ENCODE measurements at regions not wholly inside any gene's neighbourhood (a gene's known extent, or its start where the extent isn't known, plus 50 kb on each side); places are given as distances from the start of the nearest gene placed in this dataset.
A peak's percentile ranks its signal among the peaks of the same experiment; 100 is the strongest.

GRCh38 chr2:108167699-108168098, 72.1 kb upstream of the SULT1C3 start:
- intact Hi-C loops (cut with micrococcal nuclease; ENCODE audit: unreplicated experiment), result no loop called here
- no TSS peak for BruUV-seq (replicated peaks)

GRCh38 chr2:108169982-108170625, 69.7 kb upstream of the SULT1C3 start:
- peak; percentile 37 for TF ChIP-seq CTCF (IDR thresholded peaks at IDR 0.05; ENCODE audit: unreplicated experiment)
- BruUV-seq (replicated peaks), result no TSS peak
- no peak for DNase-seq
- peaks cover 40% of the 10 kb centered on the region for H3K27me3 Mint-ChIP-seq (ENCODE audit: unreplicated experiment)
- no peak overlapping the region for H3K27ac Mint-ChIP-seq (ENCODE audit: unreplicated experiment)
- H3K4me3 Mint-ChIP-seq (ENCODE audit: low read depth, unreplicated experiment), result no peak overlapping the region
- intact Hi-C loops (cut with micrococcal nuclease; ENCODE audit: unreplicated experiment), result loop anchor here (1.0 to 10.0 kb wide), 2 partner anchors 105 to 233 kb away; no protein-coding TSS in a partner anchor
- no peaks in the 10 kb centered on the region for H3K4me1 Mint-ChIP-seq (ENCODE audit: low read depth, unreplicated experiment)
- H3K9me3 Mint-ChIP-seq (ENCODE audit: low read depth, unreplicated experiment), result no peaks in the 10 kb centered on the region
- no peaks in the 10 kb centered on the region for H3K36me3 Mint-ChIP-seq (ENCODE audit: insufficient read depth, unreplicated experiment)
- CTCF ChIA-PET, result interaction anchor here (0.7 to 1.4 kb wide), 3 partner anchors 14 to 233 kb away, joined by 4 to 5 read pairs (median 4); no protein-coding TSS in a partner anchor

More at GRCh38 chr2:108167699-108168098, 72.1 kb upstream of the SULT1C3 start:
- TF ChIP-seq CTCF (IDR thresholded peaks at IDR 0.05; ENCODE audit: unreplicated experiment), result no peak
- Mint-ChIP-seq H3K36me3 (ENCODE audit: insufficient read depth, unreplicated experiment) (peaks cover 2% of the 10 kb centered on the region), H3K4me3 (ENCODE audit: low read depth, unreplicated experiment) (no peak overlapping the region), H3K27me3 (ENCODE audit: unreplicated experiment) (peaks cover 61% of the 10 kb centered on the region), H3K4me1 (ENCODE audit: low read depth, unreplicated experiment) (no peaks in the 10 kb centered on the region), H3K27ac (ENCODE audit: unreplicated experiment) (no peak overlapping the region), H3K9me3 (ENCODE audit: low read depth, unreplicated experiment) (no peaks in the 10 kb centered on the region)
- no peak for DNase-seq
- CTCF ChIA-PET, result no interaction called here

GRCh38 chr2:108171657-108172056, 68.1 kb upstream of the SULT1C3 start:
- no peaks in the 10 kb centered on the region for H3K9me3 Mint-ChIP-seq (ENCODE audit: low read depth, unreplicated experiment)
- no peaks in the 10 kb centered on the region for H3K4me1 Mint-ChIP-seq (ENCODE audit: low read depth, unreplicated experiment)
- TF ChIP-seq CTCF (IDR thresholded peaks at IDR 0.05; ENCODE audit: unreplicated experiment), result no peak
- CTCF ChIA-PET, result no interaction called here
- BruUV-seq (replicated peaks), result no TSS peak
- no peak for DNase-seq
- no peak overlapping the region for H3K27ac Mint-ChIP-seq (ENCODE audit: unreplicated experiment)
- H3K4me3 Mint-ChIP-seq (ENCODE audit: low read depth, unreplicated experiment), result no peak overlapping the region
- no peaks in the 10 kb centered on the region for H3K36me3 Mint-ChIP-seq (ENCODE audit: insufficient read depth, unreplicated experiment)
- H3K27me3 Mint-ChIP-seq (ENCODE audit: unreplicated experiment), result peaks cover 36% of the 10 kb centered on the region
- intact Hi-C loops (cut with micrococcal nuclease; ENCODE audit: unreplicated experiment), result loop anchor here (10.0 kb wide), 1 partner anchor 107 kb away; no protein-coding TSS in a partner anchor

GRCh38 chr2:108182489-108182888, 57.3 kb upstream of the SULT1C3 start:
- Mint-ChIP-seq H3K27ac (ENCODE audit: unreplicated experiment) (no peak overlapping the region), H3K27me3 (ENCODE audit: unreplicated experiment) (peaks cover under 1% of the 10 kb centered on the region), H3K4me1 (ENCODE audit: low read depth, unreplicated experiment) (peaks cover 12% of the 10 kb centered on the region), H3K36me3 (ENCODE audit: insufficient read depth, unreplicated experiment) (no peaks in the 10 kb centered on the region), H3K9me3 (ENCODE audit: low read depth, unreplicated experiment) (no peaks in the 10 kb centered on the region), H3K4me3 (ENCODE audit: low read depth, unreplicated experiment) (no peak overlapping the region)
- peak; percentile 36 for TF ChIP-seq CTCF (IDR thresholded peaks at IDR 0.05; ENCODE audit: unreplicated experiment)
- CTCF ChIA-PET, result no interaction called here
- intact Hi-C loops (cut with micrococcal nuclease; ENCODE audit: unreplicated experiment), result loop anchor here (1.0 kb wide), 1 partner anchor 245 kb away; no protein-coding TSS in a partner anchor
- peak; percentile 68 for DNase-seq
- no TSS peak for BruUV-seq (replicated peaks)
